Stimulated activated CD8-positive, alpha-beta memory T cell treated with anti-CD3 and anti-CD28 coated beads, Interleukin-7, amount 100 ng/mL, for 1 hour (primary cell): ENCODE measurements at regions not wholly inside any gene's neighbourhood (a gene's known extent, or its start where the extent isn't known, plus 50 kb on each side); places are given as distances from the start of the nearest gene placed in this dataset.

Experiments used
- DNase-seq, 2 donors: peaks; one replicate each; pipeline ENCODE4 v3.0.0-alpha.2; 2020; ENCODE audit warnings: low read depth in 2 of 2

GRCh38 chr17:72342627-72343527, 222.1 kb downstream of the SOX9 start:
- DNase-seq = no peak

GRCh38 chr17:72343911-72344310, 223.1 kb downstream of the SOX9 start:
- DNase-seq = no peak

GRCh38 chr17:72344613-72345012, 223.8 kb downstream of the SOX9 start:
- DNase-seq = no peak

GRCh38 chr17:72345088-72345487, 224.3 kb downstream of the SOX9 start:
- no peak for DNase-seq

- DNase-seq = no peak
Measured at GRCh38 chr17:72345536-72345935, 224.7 kb downstream of the SOX9 start.

GRCh38 chr17:72346306-72346705, 225.5 kb downstream of the SOX9 start:
- no peak for DNase-seq

GRCh38 chr17:72349011-72349410, 228.2 kb downstream of the SOX9 start:
- no peak for DNase-seq

GRCh38 chr17:72349491-72349995, 228.7 kb downstream of the SOX9 start:
- DNase-seq = no peak

GRCh38 chr17:72350073-72350472, 229.3 kb downstream of the SOX9 start:
- DNase-seq = no peak

GRCh38 chr17:72351365-72351764, 230.5 kb downstream of the SOX9 start:
- no peak for DNase-seq

GRCh38 chr17:72351884-72352346, 231.1 kb downstream of the SOX9 start:
- DNase-seq = no peak

- DNase-seq = no peak
Measured at GRCh38 chr17:72353502-72353901, 232.7 kb downstream of the SOX9 start.

GRCh38 chr17:72354071-72354470, 233.3 kb downstream of the SOX9 start:
- no peak for DNase-seq

GRCh38 chr17:72357764-72358365, 237.0 kb downstream of the SOX9 start:
- DNase-seq = no peak

- no peak for DNase-seq
Measured at GRCh38 chr17:72358465-72358864, 237.6 kb downstream of the SOX9 start.

GRCh38 chr17:72359274-72359673, 238.5 kb downstream of the SOX9 start:
- DNase-seq = no peak

- no peak for DNase-seq
Measured at GRCh38 chr17:72359811-72360210, 239.0 kb downstream of the SOX9 start.

- DNase-seq = no peak
Measured at GRCh38 chr17:72360386-72360940, 239.6 kb downstream of the SOX9 start.

- DNase-seq = no peak
Measured at GRCh38 chr17:72361892-72362291, 241.1 kb downstream of the SOX9 start.

- DNase-seq = no peak
Measured at GRCh38 chr17:72362376-72363088, 241.7 kb downstream of the SOX9 start.

- no peak for DNase-seq
Measured at GRCh38 chr17:72363089-72363610, 242.3 kb downstream of the SOX9 start.
